NAMALWA (cell line): ENCODE measurements at regions not wholly inside any gene's neighbourhood (a gene's known extent, or its start where the extent isn't known, plus 50 kb on each side); places are given as distances from the start of the nearest gene placed in this dataset.
A peak's percentile ranks its signal among the peaks of the same experiment; 100 is the strongest.
"Not testable (repeated sequence)": the region's sequence is repeated elsewhere in the genome, so short reads cannot be mapped to it uniquely, and the experiment has no call there.

Source experiments
- DNase-seq: peaks from one replicate; pipeline ENCODE4 v3.0.0-alpha.2; 2015; ENCODE audit warnings: low spot score

DNA sequence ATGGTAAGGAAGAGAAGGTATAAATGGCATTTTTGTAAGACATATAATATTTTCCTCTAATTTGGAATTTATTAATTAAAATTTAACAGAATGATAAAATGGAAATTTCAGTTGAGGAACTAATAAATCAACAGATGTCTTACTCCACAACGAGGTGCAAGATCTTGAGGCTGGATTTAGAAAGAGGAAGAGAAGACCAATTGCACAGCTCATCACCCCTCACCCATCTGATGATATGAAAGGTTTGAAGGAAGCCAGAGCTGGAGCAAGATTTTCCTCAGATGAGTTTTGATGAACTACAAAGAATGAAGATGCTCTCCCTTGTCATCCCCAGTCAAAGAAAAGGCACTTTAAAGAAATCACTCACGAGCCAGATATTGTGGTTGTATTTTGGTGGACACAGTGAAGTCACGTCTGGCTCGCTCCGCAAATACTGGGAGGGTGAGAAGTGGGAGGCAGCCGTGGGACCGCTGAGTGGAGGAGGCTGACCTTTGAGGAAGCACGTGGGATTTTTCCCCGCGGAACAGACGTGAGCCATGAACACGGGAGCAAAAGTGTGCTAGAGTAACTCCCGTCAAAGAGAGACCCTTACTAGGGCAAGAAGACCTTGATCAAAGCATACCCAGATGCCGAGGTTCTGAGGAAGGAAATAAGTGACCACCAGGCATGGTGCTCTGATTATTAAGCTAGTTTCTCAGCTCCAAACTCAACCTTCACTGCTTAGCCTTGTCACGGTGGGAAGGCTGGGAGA, 511.4 kb downstream of the RNF144A start:
- peak; percentile 15 for DNase-seq

DNA sequence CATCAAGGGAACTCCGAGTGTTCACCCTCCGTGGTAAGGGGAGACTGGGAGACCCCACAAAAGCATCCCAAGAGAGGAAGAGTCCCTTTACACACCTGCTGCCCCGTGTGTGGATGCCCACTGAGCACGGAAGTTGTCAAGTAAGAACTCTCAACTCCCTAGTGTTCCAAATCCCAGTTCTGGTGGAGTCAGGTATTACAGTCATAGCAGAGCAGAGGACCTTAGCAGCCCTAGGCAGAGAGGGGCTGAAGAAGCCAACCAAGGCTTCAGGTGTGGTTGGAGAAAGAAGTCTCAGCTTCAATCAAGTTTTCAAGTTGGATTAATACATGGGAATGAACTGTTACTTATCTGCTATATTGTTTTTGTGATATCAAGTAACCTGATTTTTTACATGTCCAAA, 512.5 kb downstream of the RNF144A start:
- peak; percentile 14 for DNase-seq

DNA sequence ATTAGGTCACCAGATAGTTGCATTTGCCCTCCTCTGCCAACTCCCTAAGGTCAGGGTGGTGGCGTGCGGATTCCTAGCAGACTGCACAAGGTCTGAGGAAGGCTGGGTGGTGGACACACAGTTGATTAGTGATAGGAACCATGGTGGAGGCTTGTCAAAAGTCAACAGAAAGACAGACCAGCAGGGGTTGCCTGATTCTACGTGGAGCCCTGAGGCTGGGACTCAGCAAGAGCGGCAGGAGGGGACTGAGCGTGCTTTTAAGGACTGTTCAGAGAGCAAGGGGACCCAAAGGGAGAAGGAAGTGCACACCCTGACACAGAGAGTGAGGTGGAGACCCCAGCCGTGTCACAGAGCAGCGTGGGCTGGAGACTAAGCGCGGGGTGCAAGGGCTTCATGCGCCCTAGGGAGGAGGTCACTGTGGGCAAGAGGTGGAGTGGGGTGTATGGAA, 513.2 kb downstream of the RNF144A start:
- peak; percentile 28 for DNase-seq

DNA sequence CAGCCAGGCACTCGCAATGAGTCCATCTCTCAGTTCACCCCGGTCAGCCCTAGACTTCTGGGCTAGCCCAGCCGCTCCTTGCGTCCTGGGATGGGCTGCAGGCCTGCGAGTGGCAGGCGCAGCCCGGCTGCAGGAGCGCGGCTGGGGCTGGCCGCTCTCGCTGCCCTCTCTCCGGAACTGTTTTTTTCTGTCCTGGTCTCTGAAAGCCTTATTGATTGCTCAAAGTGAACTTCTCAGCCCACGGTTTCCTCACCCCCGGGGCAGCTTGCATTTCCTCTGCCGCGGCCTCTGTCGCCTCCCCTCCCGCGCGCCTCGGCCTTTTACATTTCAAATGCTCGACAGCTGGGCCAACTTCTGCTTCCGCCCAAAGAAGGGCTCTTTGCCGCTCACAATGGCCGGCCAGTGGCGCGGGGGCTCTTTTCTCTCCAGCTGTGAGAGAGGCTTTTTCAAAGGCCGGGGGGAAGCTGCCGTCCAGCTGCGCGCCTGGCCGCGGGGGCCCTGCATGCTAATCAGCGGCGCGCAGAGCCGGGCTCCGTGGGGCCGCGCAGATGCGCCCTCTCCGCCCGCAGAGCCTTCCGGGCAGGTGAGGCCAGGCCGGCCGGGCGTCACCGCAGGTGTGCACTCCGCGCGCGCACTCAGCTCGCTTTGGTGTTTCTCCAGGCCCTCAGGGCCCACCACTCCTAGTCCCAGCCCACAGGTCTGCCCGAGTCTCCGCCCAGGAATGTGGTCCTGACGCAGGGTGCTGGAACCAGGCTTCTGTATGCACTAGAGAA, 513.8 kb downstream of the RNF144A start:
- DNase-seq, result peak; percentile 57

DNA sequence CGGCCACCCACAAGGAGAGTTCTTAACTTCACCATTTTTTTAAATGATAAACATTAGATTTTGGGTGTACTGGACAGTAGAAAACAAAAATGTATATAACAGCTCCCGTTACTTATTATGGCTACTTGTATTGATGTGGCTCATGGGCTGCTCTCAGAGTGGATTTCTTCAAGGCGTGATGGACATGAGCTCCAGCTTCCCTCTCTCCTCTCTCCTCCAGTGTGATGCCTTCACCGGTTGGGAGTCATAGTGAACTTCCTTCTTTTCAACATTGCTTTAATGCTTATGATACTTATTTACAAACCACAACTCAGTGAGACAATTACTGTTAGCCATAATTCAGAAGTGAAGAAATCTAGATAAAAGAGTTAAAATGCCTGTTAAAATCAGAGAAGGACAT, 515.2 kb downstream of the RNF144A start:
- no peak for DNase-seq

DNA sequence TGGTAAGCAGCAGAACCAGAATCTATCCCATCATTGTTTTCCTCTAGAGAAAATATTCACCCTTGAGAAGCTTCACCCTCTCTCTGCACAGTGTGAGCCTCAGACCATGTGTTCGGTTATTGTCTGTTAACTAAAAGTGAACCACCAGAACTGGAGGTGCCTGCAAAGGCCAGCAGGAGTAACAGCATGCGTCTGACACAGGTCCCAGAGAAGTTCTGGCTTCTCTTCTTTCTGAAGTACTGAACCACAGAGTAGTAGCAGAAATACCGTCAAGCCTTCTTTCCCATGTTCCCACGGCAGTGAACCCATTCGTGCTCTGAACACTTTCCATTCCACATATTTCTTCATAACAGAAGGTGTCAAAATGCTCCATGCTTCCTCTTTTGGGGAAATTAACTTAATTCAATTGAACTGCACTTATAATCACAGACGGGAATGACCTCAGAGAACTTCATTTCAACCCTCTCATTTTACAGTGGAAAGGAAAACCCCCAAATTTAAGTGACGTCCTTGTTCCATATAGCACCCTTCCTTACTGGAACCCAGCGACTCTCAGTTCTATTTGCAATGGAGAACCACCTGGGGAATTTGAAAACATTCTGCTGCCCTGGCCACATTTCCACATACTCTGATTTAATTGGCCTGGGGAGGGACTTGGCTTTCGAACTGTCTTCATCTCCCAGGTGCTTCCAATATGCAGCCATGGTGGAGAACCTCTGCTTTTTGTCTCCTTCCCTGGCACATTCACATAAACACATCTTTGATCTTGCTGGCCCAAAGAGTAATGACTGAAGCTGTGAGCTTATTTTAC, 519.1 kb downstream of the RNF144A start:
- no peak for DNase-seq

DNA sequence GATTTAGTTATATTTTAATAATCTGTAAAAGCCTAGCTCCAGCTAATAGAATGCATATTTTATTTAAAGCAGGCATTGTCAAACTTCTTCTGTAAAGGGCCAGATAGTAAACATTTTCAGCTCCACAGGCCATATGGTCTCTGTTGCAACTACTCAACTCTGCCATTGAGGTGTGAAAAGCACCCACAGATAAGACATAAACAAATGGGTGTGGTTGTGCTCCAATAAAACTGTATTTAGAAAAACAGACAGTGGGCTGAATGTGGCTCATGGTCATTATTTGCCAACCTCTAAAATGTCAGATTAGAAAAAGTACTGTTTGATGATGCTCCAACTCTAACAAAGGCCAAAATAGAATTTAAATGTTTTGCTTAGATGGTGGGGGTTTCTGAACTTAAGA, 519.9 kb downstream of the RNF144A start:
- DNase-seq, result no peak

DNA sequence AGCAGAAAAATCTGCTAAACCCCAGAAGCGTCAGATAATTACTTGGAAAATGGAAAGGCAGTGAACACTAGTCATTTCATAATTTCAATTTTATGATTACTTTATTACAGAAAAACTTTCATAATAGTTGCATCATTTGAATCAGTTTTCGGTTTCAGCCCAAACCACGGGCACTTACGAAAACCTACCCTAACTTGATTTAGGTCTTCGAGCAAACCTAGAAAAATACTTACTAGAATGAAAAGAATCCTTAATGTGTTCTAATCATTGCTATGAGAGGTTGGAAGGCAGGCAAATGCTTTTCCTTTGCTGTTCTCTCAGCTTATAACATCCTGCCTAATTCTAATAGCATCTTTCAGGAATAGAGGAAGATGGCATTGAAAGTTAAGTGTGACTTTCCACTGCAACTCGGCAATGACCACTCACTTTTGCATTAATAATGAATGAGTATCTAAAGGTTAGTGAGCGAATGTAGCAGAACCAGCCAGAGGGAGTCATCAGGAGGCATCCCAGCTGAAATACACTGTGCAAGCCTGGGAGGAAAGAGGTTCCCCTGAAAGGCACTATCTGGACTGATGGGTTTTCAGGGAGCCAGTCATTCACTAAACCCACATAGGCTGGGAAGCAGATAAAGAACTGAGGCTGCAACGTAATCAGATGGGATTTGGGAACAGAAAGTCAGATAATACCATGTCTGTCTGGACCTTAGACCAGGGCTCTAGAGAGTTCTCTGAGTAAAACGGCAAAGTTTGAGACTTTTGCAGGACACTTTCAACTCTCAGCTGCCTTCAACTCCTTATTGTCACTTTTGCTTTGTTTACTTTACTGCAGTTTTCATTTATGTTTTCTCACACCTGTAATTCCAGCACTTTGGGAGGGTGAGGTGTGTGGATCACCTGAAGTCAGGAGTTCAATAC, 520.8 kb downstream of the RNF144A start:
- DNase-seq, result no peak

DNA sequence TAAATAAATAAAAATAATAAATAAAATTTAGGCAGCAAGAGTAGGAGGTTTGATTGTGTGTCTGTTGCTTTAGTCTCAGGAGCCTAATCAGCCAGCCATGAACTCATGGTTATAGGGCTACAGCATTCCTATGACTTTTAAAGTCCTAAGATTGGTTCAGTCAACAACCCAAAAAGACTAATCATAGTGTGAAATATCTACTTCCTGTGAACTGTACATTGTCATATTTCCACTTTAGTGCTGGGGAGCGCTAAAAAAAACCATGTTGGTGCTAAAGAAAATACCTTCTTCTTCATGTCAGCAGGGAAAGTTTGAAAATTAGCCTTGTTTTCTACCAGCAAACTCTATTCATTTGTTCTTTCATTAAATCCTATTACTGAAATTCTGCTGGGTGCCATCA, 521.6 kb downstream of the RNF144A start:
- DNase-seq, result no peak

DNA sequence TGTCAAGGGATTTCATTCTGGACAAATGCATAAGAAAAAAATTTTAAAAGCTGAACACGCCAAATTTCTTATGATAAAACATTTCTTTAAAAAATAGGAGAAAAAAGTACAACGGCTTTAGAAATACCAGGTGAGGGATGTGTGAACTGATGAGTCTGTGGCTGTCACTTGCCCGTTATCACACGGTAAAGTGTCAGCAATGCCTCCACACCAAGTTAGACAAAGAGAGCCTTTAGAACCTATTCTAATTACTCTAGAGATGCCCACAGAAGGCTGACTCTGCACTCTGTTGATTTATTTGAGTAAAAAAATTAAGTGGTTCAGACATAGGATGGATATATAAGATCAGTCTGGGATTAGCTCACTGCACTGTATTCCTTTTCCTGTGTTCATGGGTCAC, 523.8 kb downstream of the RNF144A start:
- DNase-seq, result no peak

DNA sequence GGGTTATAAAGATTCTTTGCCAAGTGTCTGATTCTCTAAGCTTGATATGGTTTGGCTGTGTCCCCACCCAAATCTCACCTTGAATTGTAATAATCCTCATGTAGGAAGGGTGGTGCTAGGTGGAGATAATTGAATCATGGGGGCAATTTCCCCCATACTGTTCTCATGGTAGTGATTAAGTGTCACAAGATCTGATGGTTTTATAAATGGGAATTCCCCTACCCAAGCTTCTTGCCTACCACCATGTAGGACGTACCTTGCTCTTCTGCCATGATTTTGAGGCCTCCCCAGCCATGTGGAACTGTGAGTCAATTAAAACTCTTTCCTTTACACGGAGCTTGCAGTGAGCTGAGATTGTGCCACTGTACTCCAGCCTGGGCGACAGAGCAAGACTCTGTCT, 524.6 kb downstream of the RNF144A start:
- not testable (repeated sequence) for DNase-seq

DNA sequence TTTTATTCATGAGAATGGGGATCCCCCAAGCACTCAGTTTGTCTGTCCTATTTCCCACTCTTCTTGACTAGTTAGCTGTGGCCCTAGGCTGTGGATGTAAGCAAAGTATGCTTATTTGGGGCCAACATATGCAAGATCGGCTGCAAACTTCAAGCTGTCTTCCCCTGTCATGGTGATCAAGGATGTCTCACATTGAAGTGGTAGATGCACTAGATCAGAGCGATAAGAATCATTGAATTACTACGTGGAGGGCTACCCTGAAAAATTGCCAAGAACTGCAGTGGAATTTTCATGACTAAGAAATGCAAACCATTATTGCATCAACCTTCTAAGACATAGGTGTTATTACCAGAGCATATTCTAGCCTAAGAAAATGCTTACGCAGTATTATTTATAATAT, 527.4 kb downstream of the RNF144A start:
- no peak for DNase-seq

DNA sequence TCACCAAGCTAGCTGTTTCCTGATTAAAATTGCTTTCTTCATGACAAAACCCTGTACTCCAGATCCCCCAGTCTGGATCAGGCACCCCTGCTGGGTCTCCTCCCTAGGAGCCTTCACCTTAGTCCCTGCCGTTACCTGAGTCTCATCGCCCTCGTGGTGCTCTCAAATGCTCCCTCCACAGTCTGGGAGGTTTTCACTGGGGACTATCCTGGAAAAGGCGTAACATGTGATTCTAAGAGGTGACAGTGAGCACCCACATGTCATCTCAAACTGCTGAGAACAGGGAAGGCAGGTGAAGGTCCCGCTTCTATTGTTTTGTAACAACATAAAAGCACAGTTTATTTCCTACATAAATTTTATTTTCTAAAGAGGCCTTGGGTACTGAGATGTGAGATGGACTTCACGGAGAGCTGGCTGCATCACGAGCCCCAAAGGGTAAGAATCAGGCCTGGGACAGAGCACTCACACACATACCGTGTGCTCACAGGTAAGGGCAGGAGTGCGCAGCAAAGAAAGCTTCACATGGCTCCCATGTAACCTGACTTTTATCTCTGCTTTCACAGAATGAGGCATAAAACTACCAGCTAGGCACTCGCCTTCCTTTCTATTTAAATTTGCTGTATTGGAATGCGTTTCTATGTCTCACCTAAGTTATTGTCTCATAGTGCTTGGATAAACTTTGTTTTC, 531.5 kb downstream of the RNF144A start:
- no peak for DNase-seq

DNA sequence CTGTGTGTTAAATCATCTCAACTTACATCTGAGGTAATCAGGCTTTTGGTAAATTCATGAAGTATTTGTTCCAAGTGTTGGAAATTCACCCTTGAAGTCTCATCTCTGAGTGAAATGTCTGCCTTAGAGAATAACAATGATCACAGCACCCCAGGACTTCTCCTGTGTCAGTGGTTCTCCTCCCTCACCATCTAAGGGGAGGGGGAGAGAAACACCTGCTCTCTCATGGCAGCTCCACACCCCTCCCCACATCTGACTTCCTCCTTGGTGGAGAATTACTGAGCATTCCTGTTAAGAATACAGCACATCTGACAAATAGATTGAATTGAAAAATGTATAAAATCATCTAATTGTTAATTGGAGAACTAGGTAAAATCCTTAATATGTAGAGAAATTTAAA, 532.1 kb downstream of the RNF144A start:
- no peak for DNase-seq

DNA sequence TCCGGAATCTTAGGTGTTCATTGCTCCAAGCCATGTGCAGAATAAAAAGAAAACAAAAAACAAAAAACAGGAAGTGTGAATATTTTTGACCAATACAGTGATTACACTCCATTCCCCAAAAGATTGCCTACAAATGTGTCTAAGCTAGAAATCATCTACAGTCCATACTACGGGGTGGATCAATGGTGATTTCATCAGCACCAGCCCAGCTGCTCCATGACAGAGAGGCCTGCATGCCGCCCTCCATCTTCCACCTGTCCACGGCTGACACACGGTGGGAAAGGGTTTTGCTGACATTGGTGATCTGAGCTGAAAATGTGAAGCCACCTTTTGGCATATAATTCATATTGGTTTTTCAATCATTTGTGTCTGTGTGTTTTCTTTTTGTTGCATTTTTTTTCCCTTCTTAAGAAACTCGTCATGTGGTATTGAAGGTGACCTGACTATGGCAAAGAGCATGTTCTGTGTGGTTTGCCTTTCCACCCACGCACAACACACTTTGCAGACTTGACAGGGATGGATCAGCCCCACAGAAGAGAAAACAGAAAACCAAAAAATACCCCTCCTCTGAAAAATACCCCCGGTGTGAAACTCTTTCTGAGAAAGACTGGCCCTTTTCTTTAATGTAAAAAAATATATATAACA, 533.1 kb downstream of the RNF144A start:
- DNase-seq, result no peak

DNA sequence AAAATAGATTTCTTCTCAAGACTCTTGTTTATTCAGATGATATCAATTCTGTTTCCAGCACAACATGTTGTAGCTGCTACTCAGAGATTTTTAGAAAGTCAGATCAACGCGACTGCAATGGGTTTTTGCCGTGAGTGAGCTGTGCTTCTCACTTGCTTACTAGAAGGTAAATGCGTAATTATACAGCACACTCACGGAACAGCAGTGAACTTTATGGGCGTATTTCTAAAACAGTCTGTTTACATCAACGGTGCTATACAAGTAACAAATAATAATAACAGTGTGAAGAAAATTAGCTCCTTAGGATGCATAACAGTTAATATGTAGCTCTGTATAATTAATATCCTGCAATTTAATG, 533.6 kb downstream of the RNF144A start:
- DNase-seq, result no peak

DNA sequence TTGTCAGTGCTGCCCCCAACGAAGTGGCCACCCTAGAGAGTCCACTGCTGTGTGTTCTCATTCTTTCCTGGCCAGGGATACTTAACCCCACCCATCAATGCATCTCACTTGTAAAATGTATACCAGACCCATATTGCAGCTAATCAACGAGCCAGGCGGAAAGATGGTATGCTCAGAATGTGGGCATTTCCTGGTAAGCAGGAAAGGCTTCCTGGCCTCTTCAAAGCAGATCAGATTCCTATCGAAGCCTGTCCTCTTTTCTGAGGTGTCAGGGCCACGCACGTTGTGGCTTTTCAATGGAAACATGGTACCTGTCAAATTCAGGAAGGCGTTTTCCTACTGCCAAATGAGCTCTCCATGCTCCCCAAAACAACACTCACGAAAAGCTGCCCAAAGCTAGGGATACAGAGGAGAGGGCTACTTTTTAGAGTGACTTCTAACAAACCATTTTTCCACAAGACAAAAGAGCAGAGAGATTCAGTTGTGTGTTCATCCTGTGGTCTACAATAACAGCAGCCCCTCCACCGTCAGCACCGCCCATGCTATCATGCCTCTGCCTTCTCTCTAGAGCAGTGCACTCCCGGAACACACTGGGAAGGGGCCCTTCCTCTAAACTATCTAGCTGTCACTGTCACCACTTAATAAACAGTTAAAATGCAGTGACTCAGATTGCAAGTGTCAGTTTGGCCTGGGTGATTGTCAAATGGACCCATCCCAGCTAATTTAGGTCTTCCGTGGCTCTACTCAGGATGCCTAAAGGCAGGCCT, 535.1 kb downstream of the RNF144A start:
- DNase-seq, result no peak

DNA sequence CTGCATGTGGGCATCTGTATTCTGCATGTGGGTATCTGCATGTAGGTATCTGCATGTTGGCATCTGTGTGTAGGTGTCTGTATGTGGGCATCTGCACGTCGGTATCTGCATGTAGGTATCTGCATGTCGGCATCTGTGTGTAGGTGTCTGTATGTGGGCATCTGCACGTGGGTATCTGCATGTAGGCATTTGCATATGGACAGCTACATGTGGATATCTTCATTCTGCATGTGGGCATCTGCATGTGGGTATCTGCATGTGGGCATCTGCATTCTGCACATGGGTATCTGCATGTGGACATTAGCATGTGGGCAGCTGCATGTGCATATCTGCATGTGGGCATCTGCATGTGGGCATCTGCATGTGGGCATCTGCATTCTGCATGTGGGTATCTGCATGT, 537.4 kb downstream of the RNF144A start:
- DNase-seq, result no peak

DNA sequence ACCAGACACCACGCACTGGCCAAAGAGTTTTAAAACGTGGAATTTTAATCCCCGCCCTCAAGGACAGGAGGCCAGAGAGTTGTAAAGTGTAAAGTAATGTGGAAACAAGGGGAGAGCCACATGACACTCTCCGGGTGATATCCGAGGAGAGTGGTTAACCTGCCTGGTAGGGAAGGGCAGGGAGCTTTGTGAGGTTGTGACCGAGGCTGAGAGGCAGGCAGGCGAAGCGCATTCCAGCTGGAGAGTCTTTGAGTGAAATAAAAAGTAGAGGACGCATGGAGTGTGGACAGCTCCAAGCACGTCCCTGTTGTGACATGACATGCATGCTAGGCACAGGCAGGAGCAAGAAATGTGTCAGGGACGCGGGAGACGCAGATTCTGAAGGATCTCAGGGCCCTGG, 539.5 kb downstream of the RNF144A start:
- no peak for DNase-seq

DNA sequence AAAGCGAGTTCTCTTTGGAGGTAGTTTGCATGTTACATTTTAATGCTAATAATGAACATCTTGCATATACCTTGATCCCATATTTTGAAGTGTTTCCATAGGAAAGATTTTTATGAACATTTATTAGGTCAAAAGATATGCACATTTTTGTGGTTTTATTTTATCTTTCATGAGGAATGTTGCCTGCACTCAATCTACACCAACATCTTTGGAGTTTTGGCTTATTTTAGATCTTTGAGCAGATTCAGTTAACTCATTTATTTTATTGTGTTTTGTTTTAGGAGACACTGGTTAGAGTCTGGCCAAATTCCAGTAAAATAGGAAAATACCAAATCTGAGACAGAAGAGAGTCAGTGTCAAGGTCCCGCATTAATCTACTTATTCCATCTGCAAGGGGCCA, 540.9 kb downstream of the RNF144A start:
- no peak for DNase-seq
